OCI-LY3 (cell line): ENCODE measurements at regions not wholly inside any gene's neighbourhood (a gene's known extent, or its start where the extent isn't known, plus 50 kb on each side); places are given as distances from the start of the nearest gene placed in this dataset.

Experiments
- EZH2phosphoT487 ChIP-seq: fragments of 200-600 bp; shearing (Covaris generic); IDR thresholded peaks from 2 replicates; pipeline ENCODE4 v1.6.1; 2018; ENCODE audit warnings: antibody characterized with exemption, mixed run types, low read depth
- TF ChIP-seq, protein P1 (sequence below): fragments of 200-600, 300-600 bp; sonication (generic); IDR thresholded peaks from 2 replicates; pipeline ENCODE4 v1.5.1; 2014; ENCODE audit warnings: antibody characterized with exemption, low read length, low read depth

DNA sequence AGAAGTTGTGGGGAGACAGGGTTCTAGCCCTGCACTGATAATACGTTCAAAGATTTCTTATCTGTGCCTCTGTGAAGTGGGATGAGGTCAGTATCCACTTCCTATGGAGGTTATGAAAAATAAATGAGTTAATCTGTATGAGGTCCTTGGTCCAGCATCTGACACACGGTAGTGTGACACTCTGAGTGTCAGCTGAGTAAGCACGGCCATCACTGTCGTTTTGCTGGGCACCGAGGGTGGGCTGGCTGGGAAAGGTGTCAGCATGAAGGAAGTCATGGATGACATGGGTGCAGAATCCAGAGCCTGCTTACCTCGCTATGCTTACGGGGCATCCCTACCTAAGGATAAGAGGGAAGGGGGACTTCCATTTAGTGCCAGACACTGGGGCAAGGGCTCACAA lies 150.3 kb downstream of the INHBB start:
- TF ChIP-seq, protein P1, sequence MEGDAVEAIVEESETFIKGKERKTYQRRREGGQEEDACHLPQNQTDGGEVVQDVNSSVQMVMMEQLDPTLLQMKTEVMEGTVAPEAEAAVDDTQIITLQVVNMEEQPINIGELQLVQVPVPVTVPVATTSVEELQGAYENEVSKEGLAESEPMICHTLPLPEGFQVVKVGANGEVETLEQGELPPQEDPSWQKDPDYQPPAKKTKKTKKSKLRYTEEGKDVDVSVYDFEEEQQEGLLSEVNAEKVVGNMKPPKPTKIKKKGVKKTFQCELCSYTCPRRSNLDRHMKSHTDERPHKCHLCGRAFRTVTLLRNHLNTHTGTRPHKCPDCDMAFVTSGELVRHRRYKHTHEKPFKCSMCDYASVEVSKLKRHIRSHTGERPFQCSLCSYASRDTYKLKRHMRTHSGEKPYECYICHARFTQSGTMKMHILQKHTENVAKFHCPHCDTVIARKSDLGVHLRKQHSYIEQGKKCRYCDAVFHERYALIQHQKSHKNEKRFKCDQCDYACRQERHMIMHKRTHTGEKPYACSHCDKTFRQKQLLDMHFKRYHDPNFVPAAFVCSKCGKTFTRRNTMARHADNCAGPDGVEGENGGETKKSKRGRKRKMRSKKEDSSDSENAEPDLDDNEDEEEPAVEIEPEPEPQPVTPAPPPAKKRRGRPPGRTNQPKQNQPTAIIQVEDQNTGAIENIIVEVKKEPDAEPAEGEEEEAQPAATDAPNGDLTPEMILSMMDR = no peak
- TF ChIP-seq EZH2phosphoT487 = no peak
